RCC 7860 (cell line): ENCODE measurements at regions not wholly inside any gene's neighbourhood (a gene's known extent, or its start where the extent isn't known, plus 50 kb on each side); places are given as distances from the start of the nearest gene placed in this dataset.
A peak's percentile ranks its signal among the peaks of the same experiment; 100 is the strongest.

Source experiments
- DNase-seq: peaks from one replicate; pipeline ENCODE4 v3.0.0-alpha.2; 2015; ENCODE audit warnings: low spot score
- FAIRE-seq: peaks from 2 replicates; lab custom pipeline; 2012; peaks lifted over from hg19 to GRCh38; lab: Jason Lieb, UNC

DNA sequence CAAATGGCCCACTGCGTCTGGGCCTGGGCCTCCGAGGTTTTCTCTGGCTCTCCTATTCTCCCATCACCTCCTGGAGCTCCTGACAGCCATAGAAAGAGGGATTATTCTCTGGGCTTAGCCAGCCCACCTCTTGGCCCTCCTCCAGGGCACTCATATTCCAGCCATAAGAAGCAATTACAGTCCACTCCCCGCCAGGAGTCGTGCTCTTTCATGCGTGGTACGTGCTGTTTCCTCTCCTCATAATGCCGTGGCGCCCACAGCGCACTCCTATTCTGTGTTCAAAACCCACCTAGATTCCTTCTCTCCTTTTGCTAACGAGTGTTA is 240.8 kb upstream of the ZNF462 start:
- FAIRE-seq, result no peak

DNA sequence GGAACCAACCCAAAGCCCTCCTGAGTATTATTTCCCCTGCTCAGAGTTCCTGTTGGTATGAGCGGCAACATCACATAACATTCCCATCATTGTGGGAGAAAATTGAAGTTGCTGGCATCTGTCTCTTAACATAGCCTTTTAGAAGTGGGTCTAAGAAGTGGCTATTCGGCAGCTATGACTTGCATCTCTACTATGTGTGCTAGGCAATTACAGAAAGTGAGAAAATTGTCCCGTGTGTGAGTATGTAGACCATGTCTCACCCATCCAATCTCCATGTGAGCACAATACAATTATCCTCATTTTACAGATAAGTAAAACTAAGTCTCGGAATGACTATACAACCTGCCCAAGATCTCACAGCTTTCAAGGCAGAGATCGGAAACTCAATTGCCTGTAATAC is 239.4 kb upstream of the ZNF462 start:
- DNase-seq (no peak), FAIRE-seq (no peak)

More for the DNA sequence above, 240.8 kb upstream of the ZNF462 start:
- DNase-seq, result no peak

DNA sequence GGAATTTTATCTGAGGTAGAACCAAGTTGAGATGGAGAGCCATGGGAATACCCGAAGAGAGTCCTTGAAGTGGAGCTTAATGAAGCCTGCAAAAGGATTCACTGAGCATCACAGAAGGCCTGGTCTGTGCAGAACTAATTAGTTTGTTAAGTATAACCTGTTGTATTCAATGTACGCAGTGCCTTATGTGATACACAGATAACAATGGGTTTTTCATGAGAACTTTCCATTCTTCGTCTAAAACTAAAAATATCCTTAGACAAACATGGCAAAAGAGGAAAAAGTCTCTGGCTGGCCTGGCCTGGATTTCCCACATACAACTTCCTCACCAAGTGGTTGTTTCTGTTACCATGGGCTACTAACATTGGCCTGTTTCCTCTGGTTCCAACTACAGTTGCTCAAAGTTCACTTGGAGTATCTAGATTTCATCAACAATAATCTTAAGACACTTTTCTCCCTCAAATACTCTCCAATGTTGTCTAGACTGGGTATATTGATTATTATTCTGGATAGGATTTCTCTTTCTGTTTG is 237.6 kb upstream of the ZNF462 start:
- DNase-seq (no peak), FAIRE-seq (no peak)

DNA sequence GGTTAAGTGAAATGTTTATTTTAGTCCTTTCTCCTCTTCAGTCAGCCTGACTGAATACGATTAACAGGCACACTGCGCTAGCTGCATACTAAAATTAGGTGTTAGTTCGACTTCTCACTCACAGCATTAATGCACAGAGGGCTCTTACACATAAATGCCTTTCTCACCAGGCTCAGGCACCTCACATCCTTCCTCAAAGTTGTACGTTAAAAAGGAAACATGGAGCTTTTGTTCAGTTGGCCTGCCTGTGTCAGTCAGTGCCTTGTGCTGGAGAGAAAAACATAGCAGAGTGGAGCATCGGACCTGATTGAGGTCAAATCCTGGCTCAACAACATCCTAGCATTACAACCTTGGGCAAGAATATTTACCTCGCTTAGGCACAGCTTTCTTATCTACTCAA is 236.0 kb upstream of the ZNF462 start:
- DNase-seq (no peak), FAIRE-seq (no peak)

DNA sequence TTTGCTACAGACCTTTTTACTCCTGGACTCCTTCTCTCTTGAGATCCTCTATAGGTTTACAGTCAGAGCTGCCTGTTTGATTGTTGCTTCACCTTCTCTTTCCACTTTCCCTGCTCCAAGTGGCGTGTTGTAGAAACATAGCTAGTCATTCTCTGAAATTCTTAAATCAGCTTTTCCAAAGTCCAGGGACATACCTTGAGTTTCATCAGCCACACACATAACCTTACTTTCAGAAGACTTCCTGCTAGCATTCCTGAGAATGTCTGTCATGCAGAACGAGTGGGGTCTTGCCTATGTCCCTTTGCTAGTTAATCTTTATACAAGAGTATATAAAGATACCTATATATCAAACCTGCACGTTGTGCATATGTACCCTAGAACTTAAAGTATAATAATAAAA is 230.3 kb upstream of the ZNF462 start:
- FAIRE-seq (no peak), DNase-seq (peak; percentile 48)

DNA sequence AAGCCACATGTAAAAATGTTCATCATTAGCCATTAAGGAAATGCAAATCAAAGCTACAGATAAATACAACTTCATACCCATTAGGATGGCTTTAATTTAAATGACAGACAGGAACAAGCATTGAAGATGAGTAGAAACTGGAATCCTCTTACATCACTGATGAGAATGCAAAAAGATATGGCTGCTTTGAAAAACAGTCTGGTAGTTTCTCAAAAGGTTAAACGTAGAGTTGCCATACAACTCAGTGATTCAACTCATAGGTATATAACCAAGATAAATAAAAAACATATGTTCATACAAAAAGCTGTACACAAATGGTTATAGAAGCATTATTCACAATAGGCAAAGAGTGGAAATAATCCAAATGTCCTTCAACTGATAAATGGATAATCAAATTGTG is 228.8 kb upstream of the ZNF462 start:
- DNase-seq, result no peak
- FAIRE-seq, result no peak

DNA sequence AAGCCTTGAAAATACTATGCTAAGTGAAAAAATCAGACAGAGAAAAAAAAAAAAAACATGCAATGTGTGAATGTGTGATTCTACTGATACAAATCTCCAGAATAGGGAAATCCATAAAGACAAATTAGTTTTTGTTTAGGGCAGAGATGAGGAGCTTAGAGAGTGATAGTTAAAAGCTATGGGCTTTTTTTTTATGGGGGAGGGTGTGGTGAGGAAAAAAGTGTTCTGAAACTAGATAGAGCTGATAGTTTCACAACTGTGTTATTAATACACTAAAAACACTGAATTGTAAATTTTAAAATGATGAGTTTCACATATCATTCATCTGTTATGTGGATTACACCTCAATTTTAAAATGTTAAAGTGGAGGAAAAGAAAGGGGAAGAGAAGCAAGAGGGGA is 228.3 kb upstream of the ZNF462 start:
- FAIRE-seq (no peak), DNase-seq (no peak)

DNA sequence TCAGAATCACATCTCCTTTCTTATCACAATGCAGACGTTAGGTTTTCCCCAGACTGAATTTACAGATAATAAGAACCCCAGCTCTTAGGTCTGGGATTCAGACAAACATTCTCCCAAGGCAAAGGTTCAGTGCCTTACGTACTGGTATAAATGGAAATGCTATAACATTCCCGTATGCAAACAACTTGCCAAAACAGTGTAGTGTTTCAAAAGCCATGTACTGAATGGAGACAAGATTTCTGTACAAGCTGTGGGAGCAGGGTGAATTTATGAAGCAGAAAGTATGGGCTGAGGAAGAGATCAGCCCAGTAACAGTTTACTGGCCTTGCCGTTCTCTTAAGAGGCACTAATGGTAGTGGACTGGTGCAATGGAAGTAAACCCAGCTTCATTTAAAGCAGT is 225.5 kb upstream of the ZNF462 start:
- no peak for DNase-seq
- FAIRE-seq, result no peak

DNA sequence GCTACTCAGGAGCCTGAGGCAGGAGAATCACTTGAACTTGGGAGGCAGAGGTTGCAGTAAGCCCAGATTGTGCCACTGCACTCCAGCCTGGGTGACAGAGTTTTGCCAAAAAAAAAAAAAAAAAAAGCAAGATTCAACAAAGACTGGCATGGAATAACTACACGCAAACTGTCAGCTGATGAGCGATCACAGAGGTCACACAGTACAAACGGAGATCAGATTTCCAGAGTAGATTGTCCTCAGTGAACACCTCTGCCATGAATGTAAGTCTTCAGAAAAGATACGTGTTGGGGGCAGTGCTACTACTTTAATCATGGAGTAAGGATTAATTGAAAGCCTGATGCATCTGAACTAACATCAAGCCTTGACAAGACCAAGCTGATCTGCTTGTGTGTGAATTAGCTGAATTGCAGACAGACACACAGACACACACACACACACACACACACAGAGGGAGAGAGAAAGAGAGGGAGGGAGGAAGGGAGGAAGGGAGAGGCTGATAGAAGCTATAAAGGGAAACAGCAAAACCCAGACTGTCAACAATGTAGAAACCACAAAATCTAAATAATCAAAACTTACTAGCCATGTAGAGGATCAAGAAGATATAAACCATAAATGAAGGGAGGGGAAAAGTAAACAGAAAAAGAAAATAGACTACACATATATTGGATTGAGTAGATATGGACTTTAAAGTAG is 222.9 kb upstream of the ZNF462 start:
- DNase-seq, result no peak
- FAIRE-seq, result no peak

DNA sequence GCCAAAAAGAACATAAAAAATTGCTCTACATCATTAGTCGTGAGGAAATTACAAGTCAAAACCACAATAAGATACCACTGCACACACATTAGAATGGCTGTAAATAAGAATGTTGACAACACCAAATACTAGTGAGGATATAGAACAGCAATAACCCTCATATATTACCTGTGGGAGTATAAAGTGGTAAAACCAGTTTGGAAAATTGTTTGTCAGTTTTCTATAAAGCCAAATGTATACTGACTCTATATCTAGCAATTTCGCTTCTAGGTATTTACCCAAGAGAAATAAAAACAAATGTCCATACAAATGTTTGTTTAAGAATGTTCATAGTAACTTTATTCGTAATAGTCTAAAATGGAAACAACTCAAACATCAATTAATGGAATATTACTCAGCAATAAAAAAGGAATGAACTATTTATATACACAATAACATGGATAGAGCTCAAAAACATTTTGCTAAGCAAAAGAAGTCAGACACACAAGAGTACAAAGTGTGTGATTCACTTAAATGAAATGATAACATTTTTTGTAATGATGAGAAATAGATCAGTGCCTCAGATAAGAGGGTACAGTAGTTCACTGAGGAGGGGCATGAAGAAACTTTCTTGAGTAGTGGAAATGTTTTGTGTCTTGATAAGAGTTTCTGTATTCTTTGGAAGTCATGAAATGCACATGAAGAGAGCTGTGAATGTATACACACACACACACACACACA is 219.6 kb upstream of the ZNF462 start:
- FAIRE-seq, result no peak
- DNase-seq, result no peak

DNA sequence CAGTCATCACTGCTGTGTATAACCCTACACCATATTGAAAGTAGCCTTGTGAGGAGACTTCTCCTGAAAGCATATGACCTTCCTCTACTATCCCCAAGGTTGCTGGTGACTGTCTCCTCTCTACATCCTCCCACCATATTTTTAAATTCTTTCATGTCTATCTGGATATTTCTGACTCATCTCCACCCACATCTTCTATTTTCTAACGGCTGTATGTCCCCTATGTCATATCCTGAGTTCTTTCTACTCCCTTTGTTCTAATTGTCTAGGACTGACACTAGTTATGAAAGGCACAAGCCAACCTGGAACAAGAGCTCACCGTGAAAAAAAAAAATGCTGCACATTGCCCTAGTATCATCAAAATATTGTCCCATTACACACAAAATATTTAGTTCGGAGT is 218.3 kb upstream of the ZNF462 start:
- FAIRE-seq (no peak), DNase-seq (no peak)

DNA sequence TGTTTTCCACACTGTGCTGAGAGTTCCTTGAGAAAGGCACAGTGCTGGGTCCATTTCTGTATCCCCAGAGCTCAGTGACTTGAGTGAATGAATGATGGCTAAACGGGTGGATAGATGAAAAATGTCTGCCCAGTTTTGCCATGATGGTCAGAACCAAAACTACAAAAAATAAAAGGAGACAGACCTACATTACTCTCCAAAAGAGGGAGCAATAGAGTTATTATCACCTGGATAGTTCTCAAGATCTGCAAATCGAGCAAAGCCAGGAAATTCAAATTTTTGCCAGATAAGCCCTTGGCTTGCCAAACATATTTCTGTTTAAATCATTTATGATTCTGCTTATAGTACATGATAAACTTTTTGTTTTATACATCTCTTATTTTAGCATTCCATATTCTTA is 214.2 kb upstream of the ZNF462 start:
- DNase-seq (no peak), FAIRE-seq (no peak)

DNA sequence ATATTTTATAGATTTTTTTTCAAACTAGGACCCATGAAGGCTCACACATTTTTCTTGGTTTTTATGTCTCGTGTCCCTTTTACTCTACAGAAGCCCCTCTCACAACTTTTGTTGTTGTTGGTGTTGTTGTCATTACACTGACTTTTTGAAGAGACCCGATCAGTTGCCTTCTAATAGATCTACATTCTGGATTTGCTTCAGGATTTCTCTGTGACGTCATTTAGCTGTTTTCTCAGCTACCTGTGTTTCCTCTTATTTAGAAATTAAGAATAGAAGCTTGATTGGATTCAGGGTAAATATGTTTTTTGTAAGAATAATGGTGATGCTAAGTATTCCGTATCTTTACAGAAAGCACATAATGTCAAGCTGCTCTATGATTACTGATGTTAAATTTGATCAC is 213.3 kb upstream of the ZNF462 start:
- DNase-seq, result no peak
- no peak for FAIRE-seq

DNA sequence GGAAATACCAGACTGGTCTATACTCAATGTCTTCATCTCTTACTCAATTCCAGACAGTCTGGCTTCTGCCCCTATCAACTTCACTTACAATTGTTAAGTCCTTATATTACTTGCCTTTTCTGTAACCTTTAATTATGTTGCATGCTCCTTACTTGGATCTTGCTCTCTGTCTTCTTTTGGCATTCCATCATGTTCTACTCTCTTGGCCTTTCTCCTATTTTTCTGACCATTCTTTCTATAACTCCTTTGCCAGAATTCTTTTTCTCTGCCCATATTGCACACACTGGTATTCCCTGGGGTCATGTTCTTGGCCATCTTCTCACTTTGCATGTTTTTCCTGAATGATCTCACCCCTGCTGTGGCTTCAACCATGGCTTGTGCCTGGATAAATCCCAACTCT is 209.8 kb upstream of the ZNF462 start:
- DNase-seq (no peak), FAIRE-seq (no peak)

DNA sequence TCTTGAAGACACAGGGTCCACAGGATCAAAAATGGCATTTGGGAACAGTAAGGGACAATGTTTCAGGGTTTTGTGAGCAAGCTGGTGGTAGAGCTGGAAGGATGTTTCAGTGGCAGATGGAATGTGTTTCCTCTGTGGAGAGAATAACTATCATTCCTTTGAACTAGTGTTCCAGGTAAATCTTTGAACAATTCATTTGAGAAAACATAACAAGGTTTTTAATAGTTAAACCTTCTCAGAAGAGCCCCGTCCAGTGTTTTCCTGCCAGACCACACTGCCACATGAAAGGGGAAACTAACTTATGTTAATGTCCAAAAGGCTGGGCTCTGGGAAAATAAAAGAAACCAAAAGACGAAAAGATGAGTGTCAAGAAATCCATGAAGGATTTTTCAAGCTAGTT is 207.0 kb upstream of the ZNF462 start:
- FAIRE-seq, result no peak
- DNase-seq, result no peak

DNA sequence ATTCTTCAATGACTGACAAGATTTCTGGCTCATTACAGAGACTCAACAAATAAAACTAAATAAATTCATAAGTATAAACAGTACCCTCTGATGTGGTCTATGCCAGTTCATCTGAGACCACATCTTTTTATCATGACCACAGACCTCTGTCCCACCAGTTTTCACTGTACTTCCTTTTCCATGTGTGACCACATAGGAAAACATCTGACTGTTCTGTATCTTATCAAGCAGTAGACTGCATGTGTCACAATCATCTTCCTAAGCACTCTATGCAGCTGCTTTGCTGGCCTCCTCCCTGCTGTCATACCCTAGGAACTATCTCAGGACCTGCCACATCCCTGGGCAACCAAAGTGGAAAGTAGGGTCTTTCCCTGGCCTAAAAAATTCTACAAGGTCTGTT is 205.0 kb upstream of the ZNF462 start:
- DNase-seq (no peak), FAIRE-seq (no peak)

DNA sequence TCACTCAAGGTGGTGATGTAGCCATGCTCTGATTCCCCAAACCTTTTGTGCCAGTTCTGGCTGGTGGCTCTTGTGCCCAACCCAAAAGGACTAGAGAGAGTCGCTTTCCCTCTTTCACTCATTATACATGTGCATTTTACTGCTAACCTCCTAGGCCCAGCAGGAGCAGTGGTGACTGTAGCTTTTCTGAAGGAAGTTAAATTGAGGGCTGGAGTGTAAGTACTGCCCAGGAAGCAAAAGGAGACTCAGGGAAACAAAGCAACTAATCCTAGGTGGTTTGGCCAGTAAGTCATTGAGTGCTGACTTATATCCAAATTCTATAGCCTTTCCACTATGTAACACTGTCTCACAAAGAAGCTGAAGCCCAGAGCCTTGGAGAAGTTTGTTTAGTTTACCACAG is 194.4 kb upstream of the ZNF462 start:
- FAIRE-seq (no peak), DNase-seq (no peak)

DNA sequence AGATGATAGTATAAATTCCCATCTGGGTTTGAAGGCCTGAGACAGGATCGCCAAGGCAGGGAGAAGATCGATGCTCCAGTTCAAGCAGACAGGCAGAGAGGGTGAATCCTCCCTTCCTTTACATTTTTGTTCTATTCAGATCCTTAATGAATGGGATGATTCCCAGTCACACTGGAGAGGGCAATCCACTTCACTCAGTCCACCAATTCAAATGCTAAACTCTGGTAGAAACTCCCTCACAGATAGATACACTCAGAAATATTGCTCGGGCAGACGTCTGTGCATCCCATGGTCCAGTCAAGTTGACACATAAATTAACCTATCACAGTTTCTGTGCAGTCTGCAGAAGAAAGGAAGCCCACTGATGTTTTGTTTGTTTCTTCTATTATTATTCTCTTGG is 193.1 kb upstream of the ZNF462 start:
- FAIRE-seq (no peak), DNase-seq (no peak)

DNA sequence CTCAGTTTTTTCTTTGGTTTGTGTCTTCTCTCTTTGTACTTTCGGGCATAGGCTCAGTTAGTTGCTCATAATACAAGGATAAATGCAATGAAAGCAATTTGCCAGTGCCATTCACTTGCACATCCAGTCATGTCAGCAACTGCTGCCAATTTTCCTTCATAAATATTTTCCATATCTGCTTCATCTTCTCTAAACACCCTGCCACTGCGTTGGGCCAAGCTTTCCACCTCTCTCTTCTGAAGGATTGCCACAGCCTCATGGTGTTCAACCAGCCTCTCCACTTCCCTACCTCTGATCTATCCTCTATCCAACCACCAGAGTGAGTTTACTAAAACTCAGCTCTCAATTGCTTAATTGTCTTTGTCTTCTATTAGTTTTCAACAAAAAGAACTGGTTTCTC is 192.5 kb upstream of the ZNF462 start:
- DNase-seq, result no peak
- FAIRE-seq, result no peak

DNA sequence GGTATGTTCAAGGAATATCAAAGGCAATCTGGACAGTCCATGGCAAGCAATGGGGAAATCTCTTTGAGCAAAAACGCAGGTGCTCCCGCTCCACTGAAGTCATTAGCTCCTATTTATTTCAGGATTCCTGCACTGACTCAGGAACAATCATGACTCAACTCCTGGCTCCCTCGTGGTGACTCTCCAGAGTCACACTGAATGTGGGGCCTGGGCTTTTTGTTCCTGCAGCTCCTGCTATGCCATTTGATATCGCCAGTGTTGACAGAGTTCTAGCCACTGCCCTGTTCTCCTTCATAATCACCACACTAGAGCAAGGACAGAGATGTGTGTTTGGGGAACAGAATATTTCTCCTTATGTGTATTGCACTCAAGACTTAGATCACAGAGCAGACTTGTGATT is 187.2 kb upstream of the ZNF462 start:
- FAIRE-seq (no peak), DNase-seq (peak; percentile 28)

DNA sequence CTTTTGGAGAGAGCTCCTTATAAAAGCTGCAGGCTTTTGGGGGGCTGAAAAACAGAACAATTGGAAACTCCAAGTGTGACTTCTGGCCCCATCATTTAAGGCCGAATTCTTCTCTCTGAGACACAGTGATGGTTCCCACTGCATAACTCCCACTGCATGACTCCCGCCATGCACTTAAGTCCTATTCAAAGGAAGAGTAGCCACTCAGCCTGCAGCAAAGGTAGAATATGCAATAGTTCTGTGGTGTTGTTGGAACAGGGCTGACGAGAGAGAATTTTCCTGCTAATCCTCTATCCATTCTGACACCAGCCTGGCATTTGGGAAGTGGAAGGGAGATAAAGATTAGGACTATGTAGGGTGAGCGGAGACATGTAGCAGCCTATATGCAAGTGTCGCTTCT is 185.6 kb upstream of the ZNF462 start:
- DNase-seq, result no peak
- no peak for FAIRE-seq

DNA sequence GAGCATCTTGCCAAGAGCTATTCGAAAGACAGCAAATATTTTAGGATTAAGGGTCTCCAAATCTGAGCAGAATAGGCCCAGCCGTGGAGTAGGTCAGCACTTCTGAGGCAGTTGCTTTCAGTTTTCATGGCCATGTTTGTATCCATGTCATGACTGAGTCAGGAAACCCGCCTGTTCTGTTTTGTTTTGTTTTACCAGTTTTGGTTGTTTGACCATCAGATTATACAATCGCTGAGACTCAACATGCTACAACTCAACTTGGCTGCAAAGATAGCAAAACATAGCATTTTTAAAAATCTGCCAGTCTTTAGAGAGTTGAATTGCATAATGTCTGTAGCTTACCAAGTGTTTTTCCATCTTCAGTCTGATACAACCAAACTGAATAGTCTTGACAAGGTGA is 185.1 kb upstream of the ZNF462 start:
- no peak for DNase-seq

DNA sequence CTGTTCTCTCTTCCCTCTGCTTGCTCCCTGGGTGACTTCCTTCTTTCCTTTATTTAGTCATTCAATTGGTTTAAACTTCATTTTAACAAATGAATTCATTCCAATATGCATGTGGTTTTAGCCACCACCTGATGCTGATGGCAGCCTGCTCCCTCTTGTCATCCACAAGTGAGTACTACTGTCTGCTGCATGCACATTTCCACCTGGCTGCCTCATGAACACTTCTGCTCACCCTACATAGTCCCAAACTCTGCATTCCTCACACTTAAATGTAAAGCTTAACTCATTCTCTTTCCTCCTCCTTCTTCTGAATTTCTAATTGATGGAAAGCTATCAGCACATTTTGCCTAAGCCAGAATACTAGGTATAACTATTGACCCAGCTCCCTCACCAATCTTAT is 184.7 kb upstream of the ZNF462 start:
- DNase-seq (no peak), FAIRE-seq (no peak)

More for the DNA sequence above, 185.1 kb upstream of the ZNF462 start:
- FAIRE-seq, result no peak
